ENCODE measurements at regions not wholly inside any gene's neighbourhood (a gene's known extent, or its start where the extent isn't known, plus 50 kb on each side); places are given as distances from the start of the nearest gene placed in this dataset.
"Not testable (repeated sequence)": the region's sequence is repeated elsewhere in the genome, so short reads cannot be mapped to it uniquely, and the experiment has no call there.

DNA sequence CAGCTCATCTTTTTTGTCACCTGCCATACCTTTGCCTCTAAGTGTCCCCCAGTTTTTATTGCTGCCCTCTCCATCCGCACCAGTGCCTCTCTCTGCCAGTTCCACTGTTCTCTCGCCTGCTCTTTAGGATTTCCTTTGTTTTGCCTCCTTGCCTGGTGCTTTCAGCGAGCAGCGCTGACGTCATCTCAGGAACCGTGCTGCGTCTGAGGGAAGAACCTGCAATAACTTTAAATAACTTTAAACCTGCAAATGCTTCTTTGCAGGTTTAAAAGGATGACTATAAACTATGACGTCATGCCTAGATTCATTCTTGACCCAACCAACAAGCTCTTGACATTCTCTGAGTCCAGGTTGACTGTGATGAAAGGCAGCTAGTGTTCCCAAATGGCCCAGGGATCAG lies 105.1 kb downstream of the LRRC74B start:
- DNase-seq (ENCODE audit: low spot score) = not testable (repeated sequence)

DNA sequence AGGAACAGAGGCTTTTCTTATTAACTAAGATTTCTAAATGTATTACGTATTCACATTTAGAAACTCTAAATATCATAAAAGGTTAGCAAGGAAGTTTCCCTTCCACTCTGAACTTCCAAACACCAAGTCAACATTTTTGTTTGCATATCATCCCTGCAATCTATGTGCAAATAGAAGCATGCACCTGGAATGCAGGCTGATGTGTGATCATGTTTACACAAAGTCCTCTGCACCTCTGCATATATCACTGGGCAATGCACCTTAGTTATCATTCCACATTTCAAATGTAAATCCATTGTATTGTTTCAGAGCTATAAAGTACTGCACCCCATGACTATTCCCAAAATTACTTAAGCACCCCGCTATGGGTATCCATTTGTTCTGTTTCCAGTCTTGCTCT lies 142.1 kb downstream of the LRRC74B start:
- not testable (repeated sequence) for DNase-seq (ENCODE audit: low spot score)

DNA sequence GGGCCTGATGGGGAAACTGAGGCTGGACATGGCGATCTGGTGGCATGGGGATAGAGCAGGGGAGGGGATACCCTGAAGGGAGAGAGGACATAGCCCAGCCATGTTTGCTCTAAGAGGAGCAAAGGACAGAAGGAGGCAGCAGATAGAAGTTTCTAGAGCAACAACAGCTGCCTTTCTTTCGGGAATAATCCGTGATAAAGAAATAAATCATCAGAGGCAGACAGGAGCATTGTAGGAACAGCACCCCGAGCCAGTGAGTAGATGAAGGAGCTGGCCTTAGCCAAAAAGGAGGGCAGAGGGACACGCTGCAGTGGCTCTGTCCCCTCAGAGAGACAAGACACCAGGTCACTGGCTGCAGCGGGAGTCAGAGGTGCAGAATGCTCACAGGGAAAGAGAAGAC lies 166.3 kb downstream of the LRRC74B start:
- DNase-seq (ENCODE audit: low spot score) = not testable (repeated sequence)

DNA sequence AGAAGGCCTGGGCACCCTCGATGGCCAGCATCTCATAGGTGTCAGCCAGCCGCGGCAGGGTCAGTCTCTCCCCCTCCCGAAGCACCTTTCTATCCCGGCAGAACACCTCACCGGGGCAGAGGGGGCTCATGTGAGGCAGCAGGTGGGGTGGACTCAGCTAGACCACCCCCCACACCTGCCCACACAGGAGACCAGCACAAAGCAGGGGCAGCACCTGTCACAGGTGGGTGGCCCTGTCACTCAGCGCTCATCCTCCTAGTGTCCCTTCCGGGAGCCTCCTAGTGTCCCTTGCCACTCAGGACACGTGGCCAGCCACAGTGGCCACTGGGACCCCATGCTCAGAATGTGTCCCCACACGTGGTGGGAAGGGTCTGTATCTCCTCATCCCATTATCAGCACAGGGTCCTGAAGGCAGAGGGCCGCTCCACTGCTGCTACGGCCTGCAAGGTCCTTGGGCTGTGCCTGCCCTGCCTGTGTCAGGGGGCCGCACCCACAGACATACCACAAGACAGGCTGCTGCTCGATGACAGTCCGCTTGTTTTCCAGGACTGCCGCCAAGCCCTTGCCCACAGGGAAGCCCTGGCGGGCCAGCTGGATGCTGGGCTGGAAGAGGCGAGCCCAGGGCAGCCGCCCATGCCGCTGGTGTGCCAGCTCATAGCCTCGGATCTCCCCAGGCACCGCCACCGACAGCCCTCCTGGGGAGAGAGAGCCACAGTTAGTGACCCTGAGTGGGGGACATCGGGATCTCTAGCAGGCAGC lies 167.4 kb upstream of the RIMBP3B start:
- DNase-seq (ENCODE audit: low spot score) = peak; percentile 0

DNA sequence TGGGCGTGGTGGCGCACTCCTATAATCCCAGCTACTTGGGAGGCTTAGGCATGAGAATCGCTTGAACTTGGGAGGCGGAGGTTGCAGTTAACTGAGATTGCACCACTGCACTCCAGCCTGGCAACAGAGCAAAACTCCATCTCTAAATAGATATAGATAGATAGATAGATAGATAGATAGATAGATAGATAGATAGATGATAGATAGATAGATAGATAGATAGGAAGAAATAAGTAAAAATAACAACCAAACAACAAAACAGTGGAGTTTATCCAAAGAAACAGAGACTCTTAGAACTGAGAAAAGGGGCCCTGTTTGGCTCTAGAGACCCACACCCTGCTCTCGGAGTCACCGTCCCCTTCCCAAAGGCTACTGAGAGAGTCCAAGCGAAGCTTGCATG lies 158.7 kb upstream of the RIMBP3B start:
- DNase-seq (ENCODE audit: low spot score) = not testable (repeated sequence)

DNA sequence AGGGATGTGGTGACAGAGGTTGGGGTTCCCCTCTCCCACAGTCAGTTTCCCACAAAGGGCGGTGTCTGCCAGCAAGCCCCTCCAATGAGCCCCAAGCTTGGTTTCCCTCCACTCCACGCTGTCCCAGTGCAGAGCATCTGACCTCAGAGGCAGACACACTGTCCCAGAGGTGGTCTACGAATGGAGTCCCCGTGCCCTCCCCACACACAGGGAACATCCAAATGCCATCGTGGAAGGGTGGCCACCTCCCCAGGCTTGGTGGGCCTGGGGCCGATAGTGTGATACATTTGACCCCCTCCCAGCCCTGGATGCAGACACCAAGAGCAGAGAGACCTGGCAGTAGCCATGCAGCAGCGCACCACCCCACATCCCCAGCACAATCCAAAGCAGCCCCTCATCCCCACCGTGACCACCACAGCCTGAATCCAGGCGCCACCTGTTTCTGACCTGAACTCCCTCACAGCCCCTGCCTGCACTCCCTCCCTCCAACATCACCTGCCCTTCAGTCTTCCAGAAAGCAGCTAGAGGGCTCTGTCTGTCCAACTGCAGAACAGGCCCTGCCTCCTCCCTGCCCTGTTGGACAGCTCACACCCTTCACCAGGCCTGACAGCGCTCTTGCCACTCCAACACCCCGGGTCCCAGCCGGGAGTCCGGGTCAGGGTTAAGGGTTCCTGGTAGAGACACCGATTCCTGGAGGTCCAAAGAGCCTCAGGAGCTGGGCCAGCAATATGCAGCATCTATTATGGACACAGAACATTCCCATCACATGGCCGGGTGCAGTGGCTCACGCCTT lies 156.5 kb upstream of the RIMBP3B start:
- DNase-seq (ENCODE audit: low spot score) = not testable (repeated sequence)

DNA sequence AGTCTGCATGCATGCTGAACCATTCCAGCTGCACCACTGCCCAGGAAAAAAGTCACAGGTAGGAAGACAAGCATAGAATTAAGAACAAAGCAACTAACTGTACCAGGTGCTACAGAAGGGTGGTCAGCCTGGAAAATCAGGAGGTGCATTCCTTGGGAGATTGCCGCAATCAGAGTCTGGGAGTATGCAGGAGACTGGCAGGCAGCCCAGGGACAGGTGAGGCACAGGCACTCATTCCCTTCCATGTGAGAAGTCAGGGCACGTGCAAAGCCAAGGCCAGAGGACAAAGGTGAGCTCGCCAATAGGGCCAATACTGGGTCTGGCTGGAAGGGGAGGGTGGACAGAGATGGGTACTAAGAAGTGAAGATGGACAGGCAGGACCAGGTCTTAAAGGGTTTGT lies 132.1 kb upstream of the RIMBP3B start:
- not testable (repeated sequence) for DNase-seq (ENCODE audit: low spot score)

DNA sequence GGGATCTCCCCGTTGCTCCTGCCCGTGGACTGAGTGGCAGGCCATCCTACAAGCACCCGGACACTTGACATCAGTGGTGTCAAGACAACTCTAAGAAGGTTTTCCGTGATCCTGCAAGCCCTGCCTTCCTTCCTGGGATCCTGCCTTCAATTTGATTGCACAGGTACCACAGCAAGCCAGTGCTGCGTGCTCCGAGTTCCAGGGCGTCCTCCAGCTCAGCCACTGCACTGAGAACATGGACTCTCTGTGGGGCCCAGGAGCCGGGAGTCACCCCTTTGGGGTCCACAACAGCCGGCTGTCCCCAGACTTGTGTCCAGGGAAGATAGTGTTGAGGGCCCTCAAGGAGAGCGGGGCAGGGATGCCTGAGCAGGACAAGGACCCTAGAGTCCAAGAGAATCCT lies 100.9 kb upstream of the RIMBP3B start:
- not testable (repeated sequence) for DNase-seq (ENCODE audit: low spot score)

DNA sequence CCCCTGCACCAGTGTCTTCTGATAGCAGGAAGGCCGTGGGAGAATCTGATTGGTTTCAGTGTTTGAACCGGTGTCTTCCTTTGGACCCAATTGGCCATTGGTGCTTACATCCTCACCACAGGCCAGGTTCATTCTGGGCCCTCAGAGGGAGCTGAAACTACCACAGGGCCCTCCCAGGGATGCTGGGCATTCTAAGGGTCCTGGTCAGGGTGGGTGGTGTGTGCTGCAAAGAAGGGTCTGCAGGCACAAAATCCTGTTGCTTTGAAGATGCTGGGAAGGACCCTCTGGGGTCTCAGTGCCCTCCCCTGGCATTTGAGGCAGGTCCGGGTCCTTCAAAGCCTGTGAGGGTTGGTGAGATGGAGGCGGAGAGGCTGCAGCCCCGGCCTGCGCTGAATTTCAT lies 89.8 kb upstream of the RIMBP3B start:
- not testable (repeated sequence) for DNase-seq (ENCODE audit: low spot score)

DNA sequence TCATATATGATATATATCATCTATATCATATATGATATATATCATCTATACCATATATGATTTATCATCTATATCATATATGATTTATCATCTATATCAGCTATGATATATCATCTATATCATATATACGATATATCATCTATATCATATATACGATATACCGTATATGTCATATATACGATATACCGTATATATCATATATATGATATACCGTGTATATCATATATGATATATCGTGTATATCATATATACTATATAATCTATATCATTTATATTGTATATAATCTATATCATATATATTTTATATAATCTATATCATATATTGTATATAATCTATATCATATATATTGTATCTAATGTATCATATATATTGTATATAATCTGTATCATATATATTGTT lies 55.9 kb upstream of the RIMBP3B start:
- DNase-seq (ENCODE audit: low spot score) = not testable (repeated sequence)

Data from H4 (cell line).